GM12872 (cell line): ENCODE measurements at regions not wholly inside any gene's neighbourhood (a gene's known extent, or its start where the extent isn't known, plus 50 kb on each side); places are given as distances from the start of the nearest gene placed in this dataset.

Experiments
- CTCF ChIP-seq: IDR thresholded peaks from 3 replicates; pipeline ENCODE4 v1.5.1; 2011; ENCODE audit warnings: low read depth, mild to moderate bottlenecking, low read length, moderate library complexity; ENCODE audit not compliant: insufficient read depth

GRCh38 chr2:191572319-191572718, 105.6 kb upstream of the NABP1 start:
- TF ChIP-seq CTCF, result no peak

GRCh38 chr2:191573216-191573615, 104.7 kb upstream of the NABP1 start:
- TF ChIP-seq CTCF, result no peak

GRCh38 chr2:191574232-191574631, 103.7 kb upstream of the NABP1 start:
- no peak for TF ChIP-seq CTCF

GRCh38 chr2:191577605-191578004, 100.3 kb upstream of the NABP1 start:
- TF ChIP-seq CTCF, result no peak

GRCh38 chr2:191578031-191578430, 99.9 kb upstream of the NABP1 start:
- no peak for TF ChIP-seq CTCF

- no peak for TF ChIP-seq CTCF
Observed at GRCh38 chr2:191580581-191580980, 97.4 kb upstream of the NABP1 start.

GRCh38 chr2:191581003-191581402, 96.9 kb upstream of the NABP1 start:
- no peak for TF ChIP-seq CTCF

- TF ChIP-seq CTCF, result no peak
Observed at GRCh38 chr2:191582355-191582754, 95.6 kb upstream of the NABP1 start.
